Adipocyte (in vitro differentiated cells): ENCODE measurements at regions not wholly inside any gene's neighbourhood (a gene's known extent, or its start where the extent isn't known, plus 50 kb on each side); places are given as distances from the start of the nearest gene placed in this dataset.
"Not testable (repeated sequence)": the region's sequence is repeated elsewhere in the genome, so short reads cannot be mapped to it uniquely, and the experiment has no call there.

Source experiments
- DNase-seq: peaks from one replicate; pipeline ENCODE4 v3.0.0-alpha.2; 2015; ENCODE audit warnings: low read depth
- H3K27me3 ChIP-seq: replicated peaks from 2 replicates; pipeline ENCODE4 v1.7.0; 2013; ENCODE audit warnings: mild to moderate bottlenecking, low read length, moderate library complexity; ENCODE audit not compliant: control insufficient read depth, insufficient read depth
- H3K36me3 ChIP-seq: 2 replicates; pipeline ENCODE4 v1.7.0; 2013; ENCODE audit warnings: low read length, mild to moderate bottlenecking, moderate library complexity; ENCODE audit not compliant: control insufficient read depth, insufficient read depth, severe bottlenecking
- H3K4me1 ChIP-seq: 2 replicates; pipeline ENCODE4 v1.7.0; 2013; ENCODE audit warnings: mild to moderate bottlenecking, low read length, moderate library complexity; ENCODE audit not compliant: control insufficient read depth, insufficient read depth
- H3K4me3 ChIP-seq: 2 replicates; pipeline ENCODE4 v1.7.0; 2013; ENCODE audit warnings: mild to moderate bottlenecking, low read length, moderate library complexity
- H3K9ac ChIP-seq: 2 replicates; pipeline ENCODE4 v1.7.0; 2013; ENCODE audit warnings: mild to moderate bottlenecking, low read length, moderate library complexity
- H3K9me3 ChIP-seq: 2 replicates; pipeline ENCODE4 v1.7.0; 2013; ENCODE audit warnings: mild to moderate bottlenecking, low read length, moderate library complexity; ENCODE audit not compliant: control insufficient read depth

DNA sequence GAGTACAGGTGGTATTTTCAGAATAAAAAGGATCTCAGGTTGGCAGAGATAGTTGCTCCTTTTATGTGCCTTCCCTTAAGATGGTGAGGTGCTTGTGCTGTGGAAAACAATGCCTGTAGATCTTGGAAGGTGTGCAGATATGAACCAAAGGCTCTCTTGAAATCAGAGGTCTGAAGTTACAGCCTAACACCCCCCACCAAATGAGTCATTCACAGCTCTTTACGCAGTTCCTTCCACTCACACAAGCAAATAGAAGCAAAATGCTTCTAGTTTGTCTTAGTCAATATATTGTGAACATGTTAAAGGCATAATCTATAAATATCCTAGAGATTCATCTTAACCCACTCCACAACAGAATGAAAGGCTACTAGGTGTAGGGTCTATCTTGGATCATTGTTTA is 128.9 kb upstream of the NR5A2 start:
- H3K27me3 ChIP-seq, result no peaks in the 10 kb centered on the region
- H3K9ac ChIP-seq, result no peak overlapping the region
- no peak overlapping the region for H3K4me3 ChIP-seq
- no peaks in the 10 kb centered on the region for H3K4me1 ChIP-seq
- H3K9me3 ChIP-seq, result peaks cover 5% of the 10 kb centered on the region
- no peak for DNase-seq
- H3K36me3 ChIP-seq, result no peaks in the 10 kb centered on the region

GRCh38 chr1:199901341-199901740 is 126.2 kb upstream of the NR5A2 start:
- no peak overlapping the region for H3K4me3 ChIP-seq
- no peaks in the 10 kb centered on the region for H3K4me1 ChIP-seq
- no peak for DNase-seq
- H3K9ac ChIP-seq, result no peak overlapping the region
- H3K9me3 ChIP-seq, result peaks cover 5% of the 10 kb centered on the region
- no peaks in the 10 kb centered on the region for H3K36me3 ChIP-seq
- no peaks in the 10 kb centered on the region for H3K27me3 ChIP-seq

DNA sequence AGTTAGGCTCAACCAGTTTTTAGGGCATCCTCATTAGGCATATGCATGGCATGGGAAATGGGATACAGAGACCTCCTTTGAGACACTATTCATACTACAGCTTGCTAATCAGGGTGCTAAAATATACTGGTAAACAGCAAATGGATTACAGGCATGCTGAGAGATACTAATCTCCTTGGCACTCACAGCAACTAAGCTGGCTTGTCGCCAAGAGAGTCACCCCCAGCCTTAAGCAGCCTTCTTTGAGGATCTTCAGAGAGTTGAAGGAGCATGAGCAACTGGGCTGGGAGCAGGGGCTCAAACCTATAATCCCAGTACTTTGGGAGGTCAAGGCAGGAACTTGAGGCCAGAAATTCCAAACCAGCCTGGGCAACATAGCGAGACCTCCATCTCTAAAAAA is 120.1 kb upstream of the NR5A2 start:
- no peaks in the 10 kb centered on the region for H3K27me3 ChIP-seq
- no peak for DNase-seq
- no peaks in the 10 kb centered on the region for H3K36me3 ChIP-seq
- H3K9me3 ChIP-seq, result no peaks in the 10 kb centered on the region
- no peak overlapping the region for H3K4me3 ChIP-seq
- no peak overlapping the region for H3K9ac ChIP-seq
- no peaks in the 10 kb centered on the region for H3K4me1 ChIP-seq

DNA sequence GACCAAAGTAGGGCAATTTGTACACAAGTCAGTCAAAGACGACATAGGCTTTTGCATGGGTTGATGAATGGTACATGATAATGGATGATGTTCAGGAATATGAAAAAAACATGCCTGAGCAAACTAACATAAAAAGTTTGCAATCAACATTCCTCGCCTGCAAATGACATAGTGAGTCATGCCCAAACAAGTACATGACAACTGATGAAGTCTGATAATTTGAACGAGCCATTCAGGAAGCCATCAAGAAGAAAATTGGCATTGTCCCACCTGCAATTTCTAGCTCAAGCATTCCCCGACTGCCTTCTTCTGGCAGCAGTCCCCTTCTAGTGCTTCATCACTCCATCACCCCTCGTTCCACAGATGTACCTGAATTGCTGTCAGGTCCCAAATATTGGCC is 118.4 kb upstream of the NR5A2 start:
- H3K9me3 ChIP-seq, result no peaks in the 10 kb centered on the region

GRCh38 chr1:199913318-199913717 is 114.2 kb upstream of the NR5A2 start:
- Histone ChIP-seq H3K4me1 (no peaks in the 10 kb centered on the region), H3K36me3 (no peaks in the 10 kb centered on the region), H3K4me3 (no peak overlapping the region), H3K27me3 (no peaks in the 10 kb centered on the region), H3K9me3 (no peaks in the 10 kb centered on the region), H3K9ac (no peak overlapping the region)
- DNase-seq, result no peak

More for the DNA sequence above, 118.4 kb upstream of the NR5A2 start:
- H3K36me3 ChIP-seq, result no peaks in the 10 kb centered on the region
- no peaks in the 10 kb centered on the region for H3K4me1 ChIP-seq
- H3K27me3 ChIP-seq, result no peaks in the 10 kb centered on the region
- H3K4me3 ChIP-seq, result no peak overlapping the region
- H3K9ac ChIP-seq, result no peak overlapping the region
- peak; percentile 7 for DNase-seq

GRCh38 chr1:199914546-199914945 is 113.0 kb upstream of the NR5A2 start:
- no peak for DNase-seq
- Histone ChIP-seq H3K4me1 (no peaks in the 10 kb centered on the region), H3K27me3 (no peaks in the 10 kb centered on the region), H3K4me3 (no peak overlapping the region), H3K36me3 (no peaks in the 10 kb centered on the region), H3K9me3 (no peaks in the 10 kb centered on the region), H3K9ac (no peak overlapping the region)

DNA sequence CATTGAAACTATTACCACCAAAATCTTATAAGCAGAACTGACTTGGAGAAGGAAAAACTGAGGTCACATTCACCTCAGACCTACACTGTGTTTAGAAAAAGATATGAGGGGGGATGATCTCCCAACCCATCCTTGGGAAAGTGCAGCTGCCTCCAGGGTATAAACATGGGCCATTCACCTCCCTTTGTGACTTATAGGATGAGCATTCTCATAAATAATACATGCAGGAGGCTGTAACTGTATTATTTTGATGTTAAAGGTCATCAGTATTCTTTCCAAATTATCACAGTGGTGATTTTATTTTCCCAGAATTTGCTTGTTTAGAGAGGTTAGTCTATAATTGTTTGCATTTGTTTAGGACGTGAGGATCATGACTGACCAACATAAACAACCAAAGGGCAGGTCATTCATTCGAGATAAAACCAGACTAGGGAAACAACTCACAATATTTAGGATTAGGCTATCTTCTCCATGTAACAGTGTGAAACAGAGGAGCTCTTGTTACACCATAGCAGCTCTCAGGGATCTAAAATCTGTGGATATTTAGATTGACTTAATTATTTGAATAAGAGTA is 109.2 kb upstream of the NR5A2 start:
- DNase-seq, result no peak
- no peaks in the 10 kb centered on the region for H3K9me3 ChIP-seq
- no peaks in the 10 kb centered on the region for H3K36me3 ChIP-seq
- no peaks in the 10 kb centered on the region for H3K4me1 ChIP-seq
- H3K27me3 ChIP-seq, result no peaks in the 10 kb centered on the region
- no peak overlapping the region for H3K4me3 ChIP-seq
- H3K9ac ChIP-seq, result no peak overlapping the region

DNA sequence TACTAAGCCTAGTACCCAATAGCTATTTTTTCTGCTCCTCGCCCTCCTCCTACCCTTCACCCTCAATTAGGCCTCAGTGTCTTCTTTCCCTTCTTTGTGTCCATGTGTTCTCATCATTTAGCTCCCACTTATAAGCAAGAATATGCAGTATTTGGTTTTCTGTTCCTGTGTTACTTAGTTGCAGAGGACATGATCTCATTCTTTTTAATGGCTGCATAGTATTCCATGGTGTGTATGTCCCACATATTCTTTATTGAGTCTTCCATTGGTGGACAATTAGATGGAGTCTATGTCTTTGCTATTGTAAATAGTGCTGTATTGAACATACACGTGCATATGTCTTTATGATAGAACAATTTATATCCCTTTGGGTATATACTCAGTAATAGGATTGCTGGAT is 106.9 kb upstream of the NR5A2 start:
- Histone ChIP-seq H3K9ac (no peak overlapping the region), H3K4me3 (no peak overlapping the region), H3K9me3 (no peaks in the 10 kb centered on the region), H3K27me3 (no peaks in the 10 kb centered on the region), H3K36me3 (no peaks in the 10 kb centered on the region), H3K4me1 (no peaks in the 10 kb centered on the region)
- no peak for DNase-seq

DNA sequence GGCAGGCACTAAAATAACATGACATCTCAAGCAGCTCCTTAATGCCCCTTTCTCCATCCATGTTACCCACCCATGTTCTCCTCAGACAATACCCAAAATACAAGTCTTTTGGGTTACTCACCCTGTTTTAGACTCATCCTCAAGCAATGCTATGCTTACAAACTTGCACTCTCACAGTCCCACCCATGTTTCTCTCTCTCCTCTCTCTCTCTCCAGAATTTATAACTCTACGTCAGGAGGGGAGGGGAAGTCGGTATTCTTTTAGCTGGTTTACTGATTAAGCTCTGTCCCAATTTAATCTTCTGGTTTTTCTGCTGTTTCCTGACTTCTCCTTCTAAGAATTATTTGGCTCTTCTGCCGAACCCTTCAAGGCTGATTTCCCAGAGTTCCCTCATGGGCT is 98.0 kb upstream of the NR5A2 start:
- H3K36me3 ChIP-seq, result no peaks in the 10 kb centered on the region
- no peak for DNase-seq
- no peak overlapping the region for H3K4me3 ChIP-seq
- H3K4me1 ChIP-seq, result no peaks in the 10 kb centered on the region
- H3K9me3 ChIP-seq, result no peaks in the 10 kb centered on the region
- no peak overlapping the region for H3K9ac ChIP-seq
- H3K27me3 ChIP-seq, result no peaks in the 10 kb centered on the region

DNA sequence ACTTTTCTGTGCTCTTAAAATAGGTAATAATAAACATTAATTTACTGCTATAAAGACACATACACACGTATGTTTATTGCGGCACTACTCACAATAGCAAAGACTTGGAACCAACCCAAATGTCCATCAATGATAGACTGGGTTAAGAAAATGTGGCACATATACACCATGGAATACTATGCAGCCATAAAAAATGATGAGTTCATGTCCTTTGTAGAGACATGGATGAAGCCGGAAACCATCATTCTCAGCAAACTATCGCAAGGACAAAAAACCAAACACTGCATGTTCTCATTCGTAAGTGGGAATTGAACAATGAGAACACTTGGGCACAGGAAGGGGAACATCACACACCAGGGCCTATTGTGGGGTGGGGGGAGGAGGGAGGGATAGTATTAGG is 97.4 kb upstream of the NR5A2 start:
- H3K9ac ChIP-seq, DNase-seq, H3K4me3 ChIP-seq, H3K36me3 ChIP-seq, H3K9me3 ChIP-seq, H3K4me1 ChIP-seq, H3K27me3 ChIP-seq: not testable (repeated sequence)

DNA sequence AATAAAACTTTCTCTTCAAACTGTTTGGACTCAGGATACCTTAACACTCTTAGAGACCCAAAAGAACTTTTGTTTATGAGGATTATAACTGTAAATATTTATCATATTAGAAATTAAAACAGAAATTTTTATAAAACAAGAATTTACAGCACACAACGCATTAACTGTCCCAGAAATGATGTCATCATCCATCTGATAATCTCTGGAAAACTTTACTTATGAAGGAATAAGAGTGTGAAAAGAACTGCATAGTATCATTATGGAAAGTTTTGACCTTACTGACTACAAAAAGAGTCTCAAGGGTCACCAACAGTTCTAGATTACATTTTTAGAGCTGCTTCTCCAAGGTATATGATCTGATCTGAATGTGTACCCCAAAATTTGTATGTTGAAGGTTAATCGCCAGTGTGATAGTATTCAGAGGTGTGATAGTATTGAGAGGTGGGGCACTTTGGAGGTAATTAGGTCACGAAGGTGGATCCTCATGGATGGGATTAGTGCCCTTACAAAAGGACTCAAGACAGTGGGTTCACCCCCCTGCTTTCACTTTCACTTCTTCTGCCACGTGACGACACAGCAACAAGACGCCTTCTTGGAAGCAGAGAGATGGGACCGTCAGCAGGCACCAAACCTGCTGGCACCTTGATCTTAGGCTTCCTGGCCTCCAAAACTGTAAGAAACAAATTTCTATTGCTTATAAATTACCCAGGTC is 95.7 kb upstream of the NR5A2 start:
- Histone ChIP-seq H3K4me1 (no peaks in the 10 kb centered on the region), H3K36me3 (no peaks in the 10 kb centered on the region), H3K9ac (no peak overlapping the region), H3K27me3 (no peaks in the 10 kb centered on the region), H3K4me3 (no peak overlapping the region), H3K9me3 (no peaks in the 10 kb centered on the region)
- DNase-seq, result no peak

GRCh38 chr1:199932462-199932861 is 95.0 kb upstream of the NR5A2 start:
- no peak overlapping the region for H3K4me3 ChIP-seq
- H3K9me3 ChIP-seq, result no peaks in the 10 kb centered on the region
- H3K27me3 ChIP-seq, result no peaks in the 10 kb centered on the region
- no peaks in the 10 kb centered on the region for H3K36me3 ChIP-seq
- no peak for DNase-seq
- H3K9ac ChIP-seq, result no peak overlapping the region
- H3K4me1 ChIP-seq, result no peaks in the 10 kb centered on the region
